H1 (cell line): ENCODE measurements at regions not wholly inside any gene's neighbourhood (a gene's known extent, or its start where the extent isn't known, plus 50 kb on each side); places are given as distances from the start of the nearest gene placed in this dataset.

Experiments used
- BCL11A ChIP-seq, 2 experiments: IDR thresholded peaks; one replicate each; pipeline ENCODE4 v1.6.1; 2011; ENCODE audit warnings: low read depth in 2 of 2, low read length in 2 of 2, mild to moderate bottlenecking in 2 of 2
- SAP30 ChIP-seq: fragments of 300-600 bp; sonication (generic); IDR thresholded peaks from 2 replicates; pipeline ENCODE4 v1.7.1; 2012; ENCODE audit warnings: low read length, moderate library complexity, mild to moderate bottlenecking, inconsistent platforms; ENCODE audit not compliant: insufficient read depth, insufficient replicate concordance
- SP4 ChIP-seq: IDR thresholded peaks from 2 replicates; pipeline ENCODE4 v1.6.1; 2012; ENCODE audit warnings: low read length, inconsistent platforms
- TF ChIP-seq, protein P1 (sequence below), 3 experiments: IDR thresholded peaks; 1 replicate in 2 of 3; 2 replicates in 1 of 3; pipeline versions ENCODE4 v1.5.1 to v1.6.1; 2011; ENCODE audit warnings: low read length in 3 of 3, mild to moderate bottlenecking in 3 of 3, inconsistent platforms in 2 of 3, low read depth in 1 of 3, moderate library complexity in 1 of 3; ENCODE audit not compliant: insufficient read depth in 1 of 3; ENCODE audit errors: control extremely low read depth in 1 of 3

DNA sequence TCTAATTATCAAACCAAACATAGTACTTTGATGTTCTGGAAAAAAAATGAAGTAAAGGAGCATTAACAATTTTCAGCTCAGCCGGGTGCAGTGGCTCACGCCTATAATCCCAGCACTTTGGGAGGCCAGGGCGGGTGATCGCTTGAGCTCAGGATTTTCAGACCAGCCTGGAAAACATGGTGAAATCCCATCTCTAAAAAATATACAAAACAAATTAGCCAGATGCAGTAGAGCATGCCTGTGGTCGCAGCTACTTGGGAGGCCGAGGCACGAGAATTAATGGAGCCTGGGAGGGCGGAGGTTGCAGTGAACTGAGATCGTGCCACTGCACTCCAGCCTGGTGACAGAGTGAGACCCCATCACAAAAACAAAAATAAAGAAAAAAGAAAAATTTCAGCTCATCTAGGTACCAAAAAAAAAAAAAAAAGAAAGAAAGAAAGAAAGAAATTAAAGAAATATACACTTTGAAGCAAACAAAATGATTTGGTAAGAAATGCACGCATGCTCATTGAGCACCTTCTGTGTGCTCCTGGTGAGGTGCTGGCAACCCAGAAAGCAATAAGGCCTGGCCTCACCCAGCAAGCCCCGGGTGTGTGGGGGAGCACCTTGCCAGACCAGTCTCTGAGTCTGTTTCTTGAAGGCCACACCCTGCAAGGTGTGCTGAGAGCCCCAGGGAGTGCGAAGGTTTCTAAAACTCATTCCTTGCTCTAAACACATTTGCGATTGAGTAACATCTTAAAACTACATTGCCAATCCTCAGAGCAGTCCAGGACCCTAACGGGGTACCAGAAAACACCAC, 133.5 kb downstream of the TFCP2L1 start (continued):
- TF ChIP-seq BCL11A (IDR thresholded peaks at IDR 0.05; ENCODE audit: low read depth in 2 of 2, low read length in 2 of 2): no peak
- no peak for TF ChIP-seq SAP30
- no peak for TF ChIP-seq SP4
- TF ChIP-seq, protein P1, sequence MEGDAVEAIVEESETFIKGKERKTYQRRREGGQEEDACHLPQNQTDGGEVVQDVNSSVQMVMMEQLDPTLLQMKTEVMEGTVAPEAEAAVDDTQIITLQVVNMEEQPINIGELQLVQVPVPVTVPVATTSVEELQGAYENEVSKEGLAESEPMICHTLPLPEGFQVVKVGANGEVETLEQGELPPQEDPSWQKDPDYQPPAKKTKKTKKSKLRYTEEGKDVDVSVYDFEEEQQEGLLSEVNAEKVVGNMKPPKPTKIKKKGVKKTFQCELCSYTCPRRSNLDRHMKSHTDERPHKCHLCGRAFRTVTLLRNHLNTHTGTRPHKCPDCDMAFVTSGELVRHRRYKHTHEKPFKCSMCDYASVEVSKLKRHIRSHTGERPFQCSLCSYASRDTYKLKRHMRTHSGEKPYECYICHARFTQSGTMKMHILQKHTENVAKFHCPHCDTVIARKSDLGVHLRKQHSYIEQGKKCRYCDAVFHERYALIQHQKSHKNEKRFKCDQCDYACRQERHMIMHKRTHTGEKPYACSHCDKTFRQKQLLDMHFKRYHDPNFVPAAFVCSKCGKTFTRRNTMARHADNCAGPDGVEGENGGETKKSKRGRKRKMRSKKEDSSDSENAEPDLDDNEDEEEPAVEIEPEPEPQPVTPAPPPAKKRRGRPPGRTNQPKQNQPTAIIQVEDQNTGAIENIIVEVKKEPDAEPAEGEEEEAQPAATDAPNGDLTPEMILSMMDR (IDR thresholded peaks at IDR 0.05; ENCODE audit: control extremely low read depth in 1 of 3, insufficient read depth in 1 of 3, low read depth in 1 of 3, low read length in 3 of 3): no peak
